Superior temporal gyrus (tissue), 1 donor: ENCODE measurements at regions not wholly inside any gene's neighbourhood (a gene's known extent, or its start where the extent isn't known, plus 50 kb on each side); places are given as distances from the start of the nearest gene placed in this dataset.
"Not testable (repeated sequence)": the region's sequence is repeated elsewhere in the genome, so short reads cannot be mapped to it uniquely, and the experiment has no call there.

Experiments used
- DNase-seq: peaks from one replicate; pipeline ENCODE4 v3.0.0-alpha.2; 2016; ENCODE audit errors: extremely low spot score

GRCh38 chr11:80958987-80959386, 1518.2 kb upstream of the TENM4 start:
- DNase-seq: no peak

GRCh38 chr11:80958361-80958760, 1517.5 kb upstream of the TENM4 start:
- DNase-seq: no peak

- no peak for DNase-seq
Measured at GRCh38 chr11:80955588-80955987, 1514.8 kb upstream of the TENM4 start.

GRCh38 chr11:80948781-80949180, 1508.0 kb upstream of the TENM4 start:
- no peak for DNase-seq

- DNase-seq: no peak
Measured at GRCh38 chr11:80944758-80945157, 1503.9 kb upstream of the TENM4 start.

GRCh38 chr11:80943226-80943625, 1502.4 kb upstream of the TENM4 start:
- no peak for DNase-seq

- DNase-seq: no peak
Measured at GRCh38 chr11:80937842-80938241, 1497.0 kb upstream of the TENM4 start.

- DNase-seq: no peak
Measured at GRCh38 chr11:80930038-80930437, 1489.2 kb upstream of the TENM4 start.

GRCh38 chr11:80929031-80929805, 1488.4 kb upstream of the TENM4 start:
- DNase-seq: no peak

- DNase-seq: no peak
Measured at GRCh38 chr11:80925321-80925720, 1484.5 kb upstream of the TENM4 start.

- not testable (repeated sequence) for DNase-seq
Measured at GRCh38 chr11:80921310-80921709, 1480.5 kb upstream of the TENM4 start.

GRCh38 chr11:80916173-80916798, 1475.5 kb upstream of the TENM4 start:
- DNase-seq: peak; percentile 30

GRCh38 chr11:80914311-80914710, 1473.5 kb upstream of the TENM4 start:
- DNase-seq: no peak

GRCh38 chr11:80911666-80912065, 1470.8 kb upstream of the TENM4 start:
- DNase-seq: no peak

GRCh38 chr11:80900265-80900664, 1459.4 kb upstream of the TENM4 start:
- no peak for DNase-seq

- peak; percentile 49 for DNase-seq
Measured at GRCh38 chr11:80899381-80899780, 1458.6 kb upstream of the TENM4 start.

- DNase-seq: no peak
Measured at GRCh38 chr11:80898910-80899309, 1458.1 kb upstream of the TENM4 start.

- DNase-seq: no peak
Measured at GRCh38 chr11:80886684-80887083, 1445.9 kb upstream of the TENM4 start.

- DNase-seq: no peak
Measured at GRCh38 chr11:80873310-80873999, 1432.6 kb upstream of the TENM4 start.

GRCh38 chr11:80872116-80872728, 1431.4 kb upstream of the TENM4 start:
- no peak for DNase-seq

GRCh38 chr11:80868831-80869230, 1428.0 kb upstream of the TENM4 start:
- no peak for DNase-seq

GRCh38 chr11:80862011-80862410, 1421.2 kb upstream of the TENM4 start:
- DNase-seq: no peak
